ENCODE measurements at regions not wholly inside any gene's neighbourhood (a gene's known extent, or its start where the extent isn't known, plus 50 kb on each side); places are given as distances from the start of the nearest gene placed in this dataset.

GRCh38 chr9:11893331-11893730 lies 799.9 kb upstream of the TYRP1 start:
- no peak for TF ChIP-seq ZNF302 (CRISPR knock-in tag; IDR thresholded peaks at IDR 0.05)
- no peak for TF ChIP-seq FOSL2 (IDR thresholded peaks at IDR 0.05)
- TF ChIP-seq FOSL2 (CRISPR knock-in tag; IDR thresholded peaks at IDR 0.05): no peak

All from A549 (cell line).